ENCODE measurements at regions not wholly inside any gene's neighbourhood (a gene's known extent, or its start where the extent isn't known, plus 50 kb on each side); places are given as distances from the start of the nearest gene placed in this dataset.

DNA sequence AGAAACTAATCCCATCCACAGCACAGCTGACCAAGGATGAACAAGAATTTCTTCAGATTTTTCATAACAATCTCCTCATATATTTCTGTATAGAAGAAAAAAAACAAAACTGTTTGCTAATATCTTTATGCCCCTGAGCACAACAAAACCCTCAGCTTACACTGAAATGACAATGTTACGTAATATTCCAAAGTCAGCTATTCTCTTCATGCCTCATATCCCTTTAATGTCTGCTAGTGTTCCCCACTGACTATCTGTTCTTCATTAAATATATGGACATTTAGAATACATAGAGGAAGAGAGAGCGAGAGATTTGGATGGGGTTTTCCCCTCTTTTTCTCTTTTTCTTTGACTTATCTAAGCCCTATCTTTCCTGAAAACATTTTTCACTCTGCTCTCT is 87.9 kb upstream of the GULP1 start:
- TF ChIP-seq, protein P1, sequence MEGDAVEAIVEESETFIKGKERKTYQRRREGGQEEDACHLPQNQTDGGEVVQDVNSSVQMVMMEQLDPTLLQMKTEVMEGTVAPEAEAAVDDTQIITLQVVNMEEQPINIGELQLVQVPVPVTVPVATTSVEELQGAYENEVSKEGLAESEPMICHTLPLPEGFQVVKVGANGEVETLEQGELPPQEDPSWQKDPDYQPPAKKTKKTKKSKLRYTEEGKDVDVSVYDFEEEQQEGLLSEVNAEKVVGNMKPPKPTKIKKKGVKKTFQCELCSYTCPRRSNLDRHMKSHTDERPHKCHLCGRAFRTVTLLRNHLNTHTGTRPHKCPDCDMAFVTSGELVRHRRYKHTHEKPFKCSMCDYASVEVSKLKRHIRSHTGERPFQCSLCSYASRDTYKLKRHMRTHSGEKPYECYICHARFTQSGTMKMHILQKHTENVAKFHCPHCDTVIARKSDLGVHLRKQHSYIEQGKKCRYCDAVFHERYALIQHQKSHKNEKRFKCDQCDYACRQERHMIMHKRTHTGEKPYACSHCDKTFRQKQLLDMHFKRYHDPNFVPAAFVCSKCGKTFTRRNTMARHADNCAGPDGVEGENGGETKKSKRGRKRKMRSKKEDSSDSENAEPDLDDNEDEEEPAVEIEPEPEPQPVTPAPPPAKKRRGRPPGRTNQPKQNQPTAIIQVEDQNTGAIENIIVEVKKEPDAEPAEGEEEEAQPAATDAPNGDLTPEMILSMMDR (IDR thresholded peaks at IDR 0.05; ENCODE audit: insufficient read depth, low read depth, low read length, missing control alignments) = no peak
- H3K4me3 ChIP-seq (ENCODE audit: low read depth, low read length) = no peak overlapping the region
- no peak for DNase-seq (ENCODE audit: low read depth)

DNA sequence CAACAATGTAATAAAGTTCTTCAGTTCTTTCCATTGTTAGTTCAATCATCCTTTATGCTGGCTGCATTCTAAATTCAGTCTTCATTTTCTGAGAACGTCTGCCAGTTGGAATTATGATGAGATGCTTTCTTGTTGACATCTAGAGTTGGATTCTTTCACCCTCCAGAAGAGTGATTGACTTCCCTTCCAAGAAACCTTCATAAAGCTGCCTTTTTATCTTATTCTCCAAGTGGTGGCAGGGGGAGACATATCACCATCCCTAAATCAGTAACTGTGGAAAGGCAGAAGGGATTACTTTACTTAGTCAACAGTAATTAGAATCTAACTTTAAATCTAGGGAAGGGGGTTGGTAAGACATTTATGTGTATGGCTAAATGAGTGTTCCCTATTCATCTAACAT is 86.8 kb upstream of the GULP1 start:
- no peak for DNase-seq (ENCODE audit: low read depth)
- no peak overlapping the region for H3K4me3 ChIP-seq (ENCODE audit: low read depth, low read length)
- TF ChIP-seq, protein P1 (IDR thresholded peaks at IDR 0.05; ENCODE audit: insufficient read depth, low read depth, low read length, missing control alignments) = no peak

- DNase-seq (ENCODE audit: low read depth) = no peak
- TF ChIP-seq, protein P1 (IDR thresholded peaks at IDR 0.05; ENCODE audit: insufficient read depth, low read depth, low read length, missing control alignments) = no peak
- H3K4me3 ChIP-seq (ENCODE audit: low read depth, low read length) = no peak overlapping the region
Observed at GRCh38 chr2:188207554-188207953, 84.1 kb upstream of the GULP1 start.

DNA sequence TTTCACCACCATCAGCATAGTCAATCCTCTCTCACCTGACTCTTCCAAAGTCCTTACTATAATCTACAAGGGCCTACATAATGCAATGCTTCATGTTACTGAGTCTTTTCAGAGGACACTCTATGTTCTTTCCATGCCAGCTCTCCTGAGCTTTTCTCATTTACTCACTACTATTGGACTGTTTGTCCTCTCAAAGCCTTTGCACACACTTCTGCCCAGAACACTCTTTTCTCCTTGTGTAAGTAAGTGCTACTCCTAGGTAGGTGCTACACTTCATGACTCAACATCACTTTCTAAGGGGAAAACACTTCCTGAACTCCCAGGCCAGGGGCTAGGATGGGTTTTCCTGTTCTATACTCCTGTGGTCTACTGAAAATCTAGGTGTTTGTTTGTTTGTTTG is 82.5 kb upstream of the GULP1 start:
- H3K4me3 ChIP-seq (ENCODE audit: low read depth, low read length) = no peak overlapping the region
- DNase-seq (ENCODE audit: low read depth) = no peak
- TF ChIP-seq, protein P1 (IDR thresholded peaks at IDR 0.05; ENCODE audit: insufficient read depth, low read depth, low read length, missing control alignments) = no peak

GRCh38 chr2:188217264-188217663 is 74.4 kb upstream of the GULP1 start:
- no peak for DNase-seq (ENCODE audit: low read depth)
- TF ChIP-seq, protein P1 (IDR thresholded peaks at IDR 0.05; ENCODE audit: insufficient read depth, low read depth, low read length, missing control alignments) = no peak
- no peak overlapping the region for H3K4me3 ChIP-seq (ENCODE audit: low read depth, low read length)

GRCh38 chr2:188219541-188219940 is 72.1 kb upstream of the GULP1 start:
- TF ChIP-seq, protein P1 (IDR thresholded peaks at IDR 0.05; ENCODE audit: insufficient read depth, low read depth, low read length, missing control alignments) = no peak
- H3K4me3 ChIP-seq (ENCODE audit: low read depth, low read length) = no peak overlapping the region
- DNase-seq (ENCODE audit: low read depth) = no peak

GRCh38 chr2:188220535-188220934 is 71.1 kb upstream of the GULP1 start:
- DNase-seq (ENCODE audit: low read depth) = no peak
- TF ChIP-seq, protein P1 (IDR thresholded peaks at IDR 0.05; ENCODE audit: insufficient read depth, low read depth, low read length, missing control alignments) = no peak
- no peak overlapping the region for H3K4me3 ChIP-seq (ENCODE audit: low read depth, low read length)

Measured in GM12865 (cell line).